Nucleus accumbens (tissue), 56 donors: ENCODE measurements at regions not wholly inside any gene's neighbourhood (a gene's known extent, or its start where the extent isn't known, plus 50 kb on each side); places are given as distances from the start of the nearest gene placed in this dataset.
"Not testable (repeated sequence)": the region's sequence is repeated elsewhere in the genome, so short reads cannot be mapped to it uniquely, and the experiment has no call there.

ENCODE experiments used
- DNase-seq, 56 donors: peaks; one replicate each; lab custom pipeline; 2025; lab: John Stamatoyannopoulos, UW

DNA sequence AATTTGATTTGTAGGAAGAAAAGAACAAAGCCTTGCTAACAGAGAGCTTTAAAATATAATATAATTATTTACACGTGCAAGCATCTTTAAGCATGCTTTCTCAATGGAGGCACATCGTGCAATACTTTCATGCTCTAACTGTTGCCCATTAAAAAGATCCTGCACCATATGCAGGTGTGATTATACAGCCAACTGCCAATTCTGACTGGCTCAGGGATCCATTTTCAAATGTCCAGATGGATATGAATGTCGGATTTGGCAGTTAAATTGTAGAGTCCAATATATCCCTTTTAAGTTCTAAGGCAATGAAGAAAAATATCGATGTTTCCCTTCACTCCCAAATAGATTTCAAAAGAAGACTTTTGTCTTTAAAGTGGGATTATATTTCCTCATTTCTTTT lies 416.4 kb upstream of the CD180 start:
- DNase-seq, result no peak

DNA sequence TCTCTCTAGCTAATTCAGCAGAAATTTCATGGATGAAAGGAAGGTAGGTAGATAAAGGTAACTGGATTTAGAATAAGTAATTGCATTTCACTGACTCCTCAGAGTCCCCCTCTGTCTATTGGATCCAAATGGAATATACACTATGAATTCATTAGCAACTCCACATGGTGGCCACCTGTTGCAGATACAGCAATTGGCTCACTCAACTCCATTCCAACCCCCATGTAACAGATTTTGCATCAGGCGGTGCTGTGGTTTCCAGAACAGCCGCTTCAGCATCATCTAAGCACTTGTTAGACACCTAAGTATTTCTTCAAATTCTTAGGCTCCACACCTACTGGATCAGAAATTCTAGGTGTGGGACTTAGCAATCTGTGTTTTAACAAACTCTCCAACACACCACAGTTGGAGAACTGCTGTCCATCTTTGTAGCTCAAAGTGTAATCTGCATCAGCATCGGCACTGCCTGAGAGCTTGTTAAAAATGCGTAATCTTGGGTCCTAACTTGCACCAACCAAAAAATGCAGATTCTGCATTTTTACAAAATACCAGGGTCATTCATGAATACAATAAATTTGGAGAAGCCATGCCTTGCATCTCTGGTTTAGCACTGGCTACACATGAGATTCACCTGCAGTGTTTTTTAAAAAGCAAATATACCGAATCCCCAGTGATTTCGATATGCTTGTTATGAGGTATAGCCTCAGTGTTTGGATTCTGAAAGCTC lies 413.8 kb upstream of the CD180 start:
- DNase-seq, result no peak

DNA sequence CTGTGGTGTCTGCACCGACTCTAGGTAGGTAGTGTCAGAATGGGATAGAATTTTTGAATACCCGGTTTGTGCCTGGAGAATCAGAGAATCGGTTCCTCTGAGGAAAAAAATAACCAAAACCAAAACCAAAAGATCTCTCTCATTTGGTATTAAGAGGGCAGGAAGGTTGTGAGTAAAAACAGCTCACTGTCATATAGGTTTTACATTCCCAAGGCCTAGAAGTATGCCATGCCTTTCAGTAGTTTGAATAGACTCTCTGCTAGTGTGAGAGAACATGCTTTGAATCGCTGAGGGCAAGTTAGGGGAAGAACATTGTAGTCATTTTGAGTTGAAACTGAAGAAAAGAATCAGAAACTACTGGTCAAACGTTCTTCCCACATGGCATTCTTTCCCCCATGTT lies 411.4 kb upstream of the CD180 start:
- no peak for DNase-seq

DNA sequence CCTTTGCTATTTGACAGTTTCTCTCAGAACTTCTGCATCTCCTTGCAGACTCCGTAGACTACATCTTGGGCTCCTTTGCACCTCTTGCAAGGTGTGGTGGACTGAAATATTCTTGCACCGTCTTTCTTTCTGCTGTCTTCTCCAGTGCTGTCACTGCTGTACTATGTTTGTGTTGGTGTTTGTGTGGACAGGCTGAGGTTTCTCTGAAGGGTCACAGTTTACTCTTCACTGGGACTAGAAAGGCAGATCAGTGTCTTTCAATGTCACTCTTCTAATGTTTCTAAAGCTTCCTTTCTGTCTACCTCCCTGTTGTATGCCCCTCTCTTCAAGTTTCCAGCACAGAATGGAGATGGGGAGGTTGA lies 410.0 kb upstream of the CD180 start:
- no peak for DNase-seq

DNA sequence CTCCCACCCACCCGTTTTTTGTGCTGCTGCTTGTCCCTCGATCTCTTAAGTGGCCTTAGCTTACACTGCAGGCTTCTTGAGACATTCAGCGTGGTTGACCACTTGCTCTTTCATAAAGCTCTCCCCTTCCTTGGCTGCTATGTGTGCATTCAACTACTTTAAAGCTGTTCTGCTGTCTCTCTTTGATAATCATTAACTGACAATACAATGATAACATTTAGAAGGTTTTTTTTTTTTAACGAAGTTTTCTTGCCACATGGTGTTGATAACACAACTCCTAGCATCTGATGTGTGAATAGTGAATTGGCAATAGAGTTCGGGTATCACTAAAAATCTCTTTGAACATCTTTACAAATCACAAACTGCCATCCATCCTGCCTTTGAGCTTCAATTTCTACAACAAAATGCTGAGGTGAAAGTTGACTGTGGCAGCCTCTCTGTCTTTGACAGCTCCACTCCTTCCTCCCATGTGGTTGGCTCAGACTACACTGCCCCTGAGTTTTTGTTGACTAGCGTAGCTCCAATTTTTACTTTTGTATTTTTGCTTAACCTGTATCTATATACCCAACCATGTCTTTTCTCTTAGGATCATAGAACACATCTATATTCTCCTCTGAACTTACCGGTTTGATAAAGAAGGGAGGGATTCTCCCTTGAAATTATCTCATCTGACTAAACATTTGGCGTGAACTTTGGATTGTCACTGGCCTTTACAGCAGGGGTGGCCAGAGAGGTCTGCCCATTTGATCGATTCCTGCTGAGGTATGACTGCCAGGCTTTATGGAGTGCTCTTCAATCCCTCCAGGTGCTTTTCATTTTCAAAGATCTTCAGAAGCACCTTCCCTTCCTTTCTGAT lies 409.4 kb upstream of the CD180 start:
- DNase-seq, result no peak

DNA sequence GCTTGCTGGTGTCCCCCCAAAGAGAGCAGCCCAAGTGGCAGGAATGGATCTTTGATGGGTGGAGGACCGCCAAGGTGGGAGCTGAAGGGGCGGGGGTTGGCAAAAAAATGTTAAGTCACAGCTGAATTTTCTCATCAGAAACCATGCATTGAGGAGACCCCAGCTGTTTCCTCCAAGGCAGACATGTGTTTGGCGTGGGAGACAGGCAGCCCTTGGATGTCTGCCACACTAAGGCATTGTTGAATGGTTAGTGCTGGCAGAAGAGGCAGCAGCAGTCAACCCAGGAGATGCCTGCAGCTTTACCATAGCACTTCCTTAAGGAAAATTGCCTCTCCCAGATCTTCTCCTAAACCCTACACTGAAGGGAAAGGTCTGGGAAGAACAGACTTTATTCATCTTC lies 394.9 kb upstream of the CD180 start:
- DNase-seq, result no peak

DNA sequence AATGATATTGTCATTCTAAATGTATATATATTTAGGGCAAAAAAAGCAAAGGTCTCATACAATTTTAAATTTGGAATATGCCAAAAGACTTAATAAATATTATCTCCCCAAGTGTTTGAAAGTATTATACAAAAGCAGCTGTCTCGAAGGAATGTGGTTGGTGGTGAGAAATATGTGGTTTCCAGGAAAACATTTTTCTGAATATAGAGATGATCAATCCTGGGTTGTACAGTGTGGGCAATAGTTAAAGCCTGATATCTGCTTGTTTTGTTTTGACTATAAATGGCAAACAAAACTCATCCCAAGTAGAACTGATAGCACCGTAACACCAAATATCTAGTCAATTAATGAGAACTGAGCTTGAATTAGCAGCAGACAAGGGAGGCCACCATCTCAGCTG lies 391.8 kb upstream of the CD180 start:
- DNase-seq, result no peak

DNA sequence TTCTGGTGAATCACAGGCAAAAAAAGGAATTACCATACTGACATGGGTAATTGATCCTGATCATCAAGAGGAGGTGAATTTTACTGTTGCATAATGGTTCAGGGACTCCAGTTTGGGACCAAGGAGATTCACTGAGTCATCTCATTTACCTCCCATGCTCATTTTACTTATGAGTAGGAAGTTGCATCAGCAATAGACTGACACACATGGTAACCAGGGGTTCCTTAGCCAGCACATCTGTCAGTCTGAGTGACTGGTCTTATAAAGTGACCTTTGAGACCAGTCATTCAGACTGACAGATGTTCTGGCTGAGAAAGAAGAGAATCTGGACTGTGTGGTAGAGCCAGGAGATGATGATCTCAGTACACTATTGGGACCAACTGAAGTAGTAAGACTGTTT lies 384.6 kb upstream of the CD180 start:
- DNase-seq, result no peak

DNA sequence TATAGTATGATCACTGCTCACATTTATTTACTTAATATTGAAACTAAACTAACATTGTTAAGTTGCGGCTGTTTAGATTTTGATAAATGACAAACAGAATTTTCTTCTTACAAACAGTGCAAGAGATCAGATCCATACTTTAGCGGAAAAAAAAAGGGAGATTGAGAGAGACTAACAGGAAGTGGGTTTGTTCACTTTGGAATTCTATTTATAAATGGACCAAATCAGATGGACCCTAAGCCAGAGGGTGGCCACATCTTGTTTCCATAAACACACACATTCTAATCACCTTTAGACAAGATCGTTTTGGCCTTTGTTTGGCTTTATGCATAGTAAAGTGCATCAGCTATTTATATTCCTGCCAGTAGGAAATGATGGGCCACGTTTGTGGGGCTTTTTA lies 381.4 kb upstream of the CD180 start:
- no peak for DNase-seq

DNA sequence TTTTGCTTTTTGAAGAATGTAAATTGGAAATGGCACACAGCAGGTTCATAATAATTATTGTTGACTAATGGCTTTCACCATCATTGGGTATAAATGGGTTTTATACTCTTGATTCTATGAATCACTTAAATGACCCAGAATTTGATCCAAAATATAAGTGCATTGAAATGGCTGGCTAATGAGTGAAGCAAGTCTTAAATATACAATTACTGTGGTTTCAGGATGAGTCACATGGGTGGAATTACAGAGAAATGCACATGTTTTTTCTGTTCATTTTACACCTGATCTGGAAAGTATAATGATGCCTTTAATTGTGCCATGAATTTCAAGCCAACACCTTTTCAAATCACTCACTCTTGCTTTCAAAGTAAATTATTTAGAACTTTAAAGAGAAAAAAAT lies 380.8 kb upstream of the CD180 start:
- no peak for DNase-seq

DNA sequence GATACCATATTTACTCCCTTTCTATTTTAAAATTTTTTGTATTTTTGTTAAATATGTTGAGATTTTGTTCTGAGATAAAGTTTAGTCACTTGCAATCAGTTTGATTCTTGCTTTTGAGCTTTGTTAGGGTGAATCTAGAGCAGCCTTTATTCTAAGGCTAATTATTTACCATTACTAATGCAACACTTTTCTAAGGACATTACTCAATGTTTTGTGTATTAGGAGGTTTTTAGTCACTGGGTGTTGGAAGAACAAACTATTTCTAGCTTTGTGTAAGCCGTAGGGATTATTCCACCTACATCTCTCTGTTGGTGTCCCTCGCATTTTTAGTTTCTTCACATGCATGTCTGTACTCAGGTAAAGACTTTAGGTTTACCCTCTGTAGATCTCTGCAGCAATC lies 379.5 kb upstream of the CD180 start:
- DNase-seq, result no peak

DNA sequence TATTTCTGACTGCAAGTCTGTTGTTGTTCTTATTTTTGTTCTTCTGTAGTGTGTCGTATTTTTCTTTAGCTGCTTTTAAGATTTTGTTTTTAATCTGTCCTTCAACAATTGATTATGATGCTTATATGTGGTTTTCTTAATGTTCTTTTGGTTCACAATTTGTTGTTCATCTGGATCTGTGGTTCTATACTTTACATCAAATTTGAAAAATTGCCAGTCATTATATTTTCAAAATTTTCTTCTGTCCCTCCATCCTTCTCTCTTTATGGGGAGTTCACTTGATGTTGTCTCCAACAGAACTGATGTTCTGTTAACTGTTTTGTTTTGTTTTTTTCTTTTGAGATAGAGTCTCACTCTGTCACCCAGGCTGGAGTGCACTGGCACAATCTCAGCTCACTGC lies 378.5 kb upstream of the CD180 start:
- DNase-seq, result no peak

DNA sequence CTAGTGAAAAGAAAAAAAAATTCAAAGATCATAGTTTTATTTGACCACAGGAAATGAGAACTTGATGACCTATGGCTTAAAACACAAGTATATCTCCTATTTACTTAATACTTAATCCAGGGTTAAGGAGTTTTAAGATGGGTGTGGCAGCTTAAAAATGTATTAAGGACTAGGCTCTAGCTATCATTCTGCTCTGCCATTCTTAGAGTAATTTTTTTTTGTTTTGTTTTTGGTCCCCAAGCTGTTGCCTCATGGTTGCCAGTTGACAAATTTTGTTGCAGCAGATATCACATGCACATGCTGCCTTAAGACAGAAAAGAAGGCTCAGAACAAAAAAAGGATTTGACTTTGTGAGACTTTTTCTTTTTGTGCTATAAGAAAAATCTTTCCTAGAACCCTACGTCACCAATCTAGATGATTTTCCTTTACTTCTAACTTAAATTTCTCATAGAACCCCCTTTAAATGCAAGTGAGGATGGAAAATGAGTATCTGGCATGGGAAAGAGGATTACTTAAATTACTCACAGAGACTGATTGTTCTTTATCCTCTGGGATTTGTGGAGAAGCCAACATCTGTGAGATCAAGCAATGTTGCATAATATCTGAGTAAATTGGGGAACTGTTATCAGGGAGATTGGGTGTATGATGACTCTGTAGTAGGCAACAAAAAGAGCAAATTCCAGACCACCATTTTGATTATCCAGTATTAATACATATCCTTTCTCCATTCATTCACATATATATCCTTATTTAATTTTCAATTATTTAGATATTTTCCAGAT lies 364.7 kb upstream of the CD180 start:
- no peak for DNase-seq

DNA sequence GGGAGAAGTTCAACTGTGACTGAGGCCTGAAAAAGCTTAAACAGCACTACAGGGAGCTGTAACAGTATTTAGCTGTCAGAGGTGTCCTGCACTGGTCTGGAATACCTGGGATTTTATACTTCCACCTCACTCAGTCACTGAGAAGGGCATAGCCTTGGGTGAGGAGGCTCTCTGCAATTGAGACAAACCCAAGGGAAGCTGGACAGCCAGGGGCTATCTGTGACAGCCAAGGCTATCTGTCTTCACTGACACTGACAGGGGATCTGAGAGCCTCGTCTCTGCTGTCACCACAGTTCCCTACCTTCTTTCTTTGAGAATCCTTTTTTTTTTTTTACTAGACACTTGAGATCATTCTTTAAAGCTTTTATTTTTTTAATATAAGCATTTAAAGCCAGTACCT lies 356.2 kb upstream of the CD180 start:
- no peak for DNase-seq

DNA sequence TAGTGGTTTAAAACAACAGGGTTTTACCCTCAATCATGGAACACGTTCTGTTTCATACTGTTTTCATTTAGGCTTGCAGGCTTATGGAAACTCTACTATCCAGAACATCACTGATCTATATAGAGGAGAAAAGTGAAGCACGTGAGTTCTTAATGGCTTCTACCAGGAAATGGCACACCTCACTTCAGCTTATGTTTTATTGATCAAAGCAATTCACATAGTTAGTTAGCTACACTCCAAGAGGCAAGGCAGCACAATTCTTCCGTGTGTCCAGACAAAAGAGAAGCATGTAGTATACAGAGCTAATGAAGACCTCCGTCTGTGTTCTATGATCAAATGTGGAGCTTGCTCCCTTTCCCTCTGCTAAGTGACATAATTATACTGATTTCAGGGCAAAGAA lies 353.3 kb upstream of the CD180 start:
- no peak for DNase-seq

DNA sequence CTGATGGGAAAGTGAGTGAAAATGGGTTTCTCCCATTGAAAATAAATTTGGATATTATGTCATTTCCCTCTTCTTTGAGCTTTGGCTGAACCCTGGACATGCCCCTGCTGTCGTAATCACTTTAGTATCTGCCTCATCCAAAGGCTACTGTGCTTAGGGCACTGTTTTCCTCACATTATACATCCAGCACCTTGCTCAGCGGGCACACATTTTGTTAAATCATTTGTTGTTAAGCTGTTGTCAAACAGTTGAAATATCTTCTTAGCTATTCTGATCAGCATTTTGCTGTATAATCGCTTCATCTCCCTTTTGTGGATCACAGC lies 352.7 kb upstream of the CD180 start:
- DNase-seq, result no peak

DNA sequence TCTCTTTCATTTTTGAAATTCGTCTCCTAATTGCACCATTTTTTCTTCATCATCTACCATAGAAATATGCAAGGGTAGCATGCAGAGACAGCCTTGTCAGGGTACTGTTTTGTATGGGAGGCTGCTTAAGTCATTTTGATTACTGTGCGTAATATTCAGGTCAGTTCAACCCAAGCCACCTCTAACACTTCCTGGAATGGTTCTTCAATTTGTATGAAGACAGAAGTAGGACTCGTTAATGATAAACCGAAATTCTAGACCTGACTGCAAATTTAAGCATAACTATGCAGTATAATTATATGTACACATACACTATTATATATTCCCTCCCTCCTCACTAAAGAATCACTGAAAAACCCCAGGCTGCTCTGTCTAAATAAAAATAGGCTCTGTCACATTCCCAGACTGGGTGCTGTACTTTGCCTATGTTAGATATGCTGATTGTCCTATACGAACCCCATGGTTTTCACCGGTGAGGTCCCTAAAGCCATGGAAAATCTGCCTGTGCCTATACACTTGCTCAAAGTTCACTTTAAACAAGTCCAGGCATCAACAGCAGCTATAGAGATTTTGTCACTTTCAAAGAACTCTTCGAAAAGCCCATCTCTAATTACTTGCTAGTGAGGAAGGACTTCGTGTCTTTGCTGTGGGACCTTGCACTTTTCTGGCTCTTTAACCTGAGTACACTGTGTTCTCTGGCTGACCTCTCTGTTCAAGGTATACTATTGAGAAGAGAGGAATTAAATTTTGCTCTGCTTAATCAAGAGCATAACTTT lies 352.1 kb upstream of the CD180 start:
- no peak for DNase-seq

DNA sequence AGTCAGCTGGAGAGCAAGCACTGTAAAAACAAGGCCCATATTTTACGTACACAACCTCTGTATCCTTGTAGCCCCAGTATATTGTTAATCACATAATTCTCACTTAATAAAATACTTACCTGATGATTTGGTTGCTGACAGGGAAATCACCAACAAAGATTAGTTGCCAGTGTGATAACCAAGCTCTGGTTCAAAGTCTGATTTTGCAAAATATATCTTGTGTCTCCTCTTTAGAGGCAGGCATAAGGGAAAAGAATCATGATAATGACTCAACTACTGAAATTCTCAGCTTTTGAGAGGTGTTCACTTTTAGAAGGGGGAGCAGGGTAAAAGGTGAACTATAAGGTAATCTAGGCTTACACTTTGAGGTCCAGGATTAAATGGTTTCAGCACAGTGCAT lies 351.1 kb upstream of the CD180 start:
- no peak for DNase-seq

DNA sequence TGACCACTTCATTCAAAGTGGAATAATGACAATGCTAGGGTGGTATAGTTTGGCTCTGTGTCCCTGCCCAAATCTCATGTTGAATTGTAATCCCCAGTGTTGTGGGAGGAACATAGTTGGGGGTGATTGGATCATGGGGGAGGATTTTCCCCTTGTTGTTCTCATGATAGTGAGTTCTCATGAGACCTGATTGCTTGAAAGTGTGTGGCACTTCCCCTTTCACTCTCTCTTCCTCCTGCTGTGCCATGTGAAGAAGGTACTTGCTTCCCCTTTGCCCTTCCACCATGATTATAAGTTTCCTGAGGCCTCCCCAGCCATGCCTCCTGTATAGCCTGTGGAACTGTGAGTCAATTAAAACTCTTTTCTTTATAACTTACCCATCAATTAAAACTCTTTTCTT lies 348.3 kb upstream of the CD180 start:
- DNase-seq, result not testable (repeated sequence)

DNA sequence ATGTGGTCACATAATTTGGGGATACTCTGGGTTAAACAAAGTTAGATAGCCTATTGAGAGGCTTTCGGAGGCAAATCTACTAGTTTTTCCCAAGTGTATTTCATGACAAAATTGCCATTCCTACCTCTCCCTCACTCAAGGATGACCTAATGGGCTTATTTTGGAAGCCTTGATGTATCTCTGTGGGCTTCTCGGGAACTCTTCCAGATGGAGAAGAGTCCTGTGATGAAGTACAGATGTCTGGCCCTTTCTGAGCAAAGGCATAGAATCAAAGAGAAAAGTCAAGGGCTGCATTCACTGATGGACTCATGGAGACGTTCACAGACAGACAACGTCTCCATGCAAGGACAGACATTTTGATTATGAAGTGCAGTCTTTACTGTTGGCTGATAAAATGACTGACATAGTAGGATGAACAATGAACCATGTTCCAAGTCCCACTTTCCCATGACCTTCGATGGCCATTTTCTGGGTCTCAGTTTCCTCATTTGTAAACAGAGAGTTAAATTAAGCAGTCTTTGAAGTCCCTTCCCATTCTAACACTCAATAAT lies 347.2 kb upstream of the CD180 start:
- no peak for DNase-seq

DNA sequence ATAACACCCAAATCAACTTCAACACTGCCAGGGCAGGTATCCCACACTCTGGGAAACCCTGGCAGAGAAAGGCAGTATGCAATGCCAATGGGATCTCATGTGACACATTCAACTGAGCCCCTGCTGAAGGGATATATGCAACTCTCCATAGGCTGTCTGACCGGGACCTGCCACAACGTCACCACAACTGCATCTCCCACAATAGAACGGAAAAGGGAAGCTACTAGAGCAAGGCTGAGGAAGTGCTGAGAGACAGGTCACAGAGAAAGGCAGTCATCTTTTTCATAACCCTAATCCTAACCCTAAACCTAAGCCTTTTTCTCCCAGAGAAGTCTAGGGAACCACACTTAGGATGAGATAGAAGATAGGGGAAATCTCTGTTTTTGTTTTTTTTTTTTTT lies 345.9 kb upstream of the CD180 start:
- DNase-seq, result no peak
